K562 (cell line): ENCODE measurements at regions not wholly inside any gene's neighbourhood (a gene's known extent, or its start where the extent isn't known, plus 50 kb on each side); places are given as distances from the start of the nearest gene placed in this dataset.

Experiments used
- CREB1 ChIP-seq, 2 experiments: sonication (generic) in 1 of 2; formaldehyde crosslinking in 1 of 2; IDR thresholded peaks; 2 replicates each; pipeline versions ENCODE4 v1.6.1 to v1.8.0; 2012 to 2022; ENCODE audit warnings: inconsistent platforms in 1 of 2, mild to moderate bottlenecking in 1 of 2, missing genetic modification reagents in 1 of 2, moderate library complexity in 1 of 2
- MXI1 ChIP-seq: IDR thresholded peaks from 2 replicates; pipeline ENCODE4 v1.6.1; 2011; ENCODE audit warnings: low read depth, mild to moderate bottlenecking, improper control_type of control experiment, low read length
- NRF1 ChIP-seq, 2 experiments: fragments of 450-650 bp; IDR thresholded peaks in 1 of 2; conservative IDR thresholded peaks in 1 of 2; 2 replicates each; pipeline ENCODE4 v1.6.1; 2014; ENCODE audit warnings: mild to moderate bottlenecking in 2 of 2
- RAD21 ChIP-seq, 2 experiments: fragments of 250-450 bp in 1 of 2; fragments of 450-650 bp in 1 of 2; sonication (Bioruptor Pico) in 1 of 2; formaldehyde crosslinking in 1 of 2; IDR thresholded peaks in 1 of 2; conservative IDR thresholded peaks in 1 of 2; 2 replicates each; pipeline versions ENCODE4 v1.4.0 to v1.8.0; 2020 to 2022; ENCODE audit warnings: mild to moderate bottlenecking in 2 of 2, moderate library complexity in 1 of 2
- RBM15 ChIP-seq: fragments of 200-400 bp; formaldehyde crosslinking; IDR thresholded peaks from 2 replicates; pipeline ENCODE4 v1.6.1; 2018; ENCODE audit warnings: mild to moderate bottlenecking, low read length, moderate library complexity; ENCODE audit not compliant: insufficient read depth
- TF ChIP-seq, protein P1 (sequence below), 3 experiments: IDR thresholded peaks in 2 of 3; conservative IDR thresholded peaks in 1 of 3; 2 replicates each; pipeline ENCODE4 v1.5.1; 2011 to 2012; ENCODE audit warnings: low read length in 3 of 3, mild to moderate bottlenecking in 3 of 3, control low read depth in 2 of 3, improper control_type of control experiment in 1 of 3, inconsistent platforms in 1 of 3, low read depth in 1 of 3, mixed read lengths in 1 of 3, moderate library complexity in 1 of 3; ENCODE audit not compliant: insufficient read depth in 2 of 3
- TF ChIP-seq, protein P2 (sequence below): fragments of 250-450 bp; sonication (Bioruptor Pico); IDR thresholded peaks from 2 replicates; pipeline ENCODE4 v1.8.0; 2021; ENCODE audit warnings: moderate library complexity, mild to moderate bottlenecking, inconsistent platforms

DNA sequence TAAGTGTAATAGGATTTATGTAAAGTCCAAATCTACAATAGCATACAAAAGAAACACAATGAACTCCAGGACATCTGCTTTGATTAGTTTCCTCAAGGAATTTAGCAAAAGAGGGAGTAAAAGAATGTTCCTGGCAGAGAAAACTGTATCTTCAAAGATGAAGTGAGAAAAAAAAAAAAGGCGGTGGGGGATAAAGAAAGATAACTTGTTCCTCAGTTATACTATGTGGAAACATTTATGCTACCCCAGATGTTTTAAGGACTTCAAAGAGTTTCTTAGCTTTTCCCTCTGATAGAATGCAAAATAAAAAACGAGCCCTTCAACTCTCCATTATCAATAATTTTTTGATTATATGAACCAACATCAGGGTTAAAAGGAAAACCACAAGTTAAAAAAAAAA is 908.9 kb upstream of the ADGRL2 start:
- TF ChIP-seq, protein P1, sequence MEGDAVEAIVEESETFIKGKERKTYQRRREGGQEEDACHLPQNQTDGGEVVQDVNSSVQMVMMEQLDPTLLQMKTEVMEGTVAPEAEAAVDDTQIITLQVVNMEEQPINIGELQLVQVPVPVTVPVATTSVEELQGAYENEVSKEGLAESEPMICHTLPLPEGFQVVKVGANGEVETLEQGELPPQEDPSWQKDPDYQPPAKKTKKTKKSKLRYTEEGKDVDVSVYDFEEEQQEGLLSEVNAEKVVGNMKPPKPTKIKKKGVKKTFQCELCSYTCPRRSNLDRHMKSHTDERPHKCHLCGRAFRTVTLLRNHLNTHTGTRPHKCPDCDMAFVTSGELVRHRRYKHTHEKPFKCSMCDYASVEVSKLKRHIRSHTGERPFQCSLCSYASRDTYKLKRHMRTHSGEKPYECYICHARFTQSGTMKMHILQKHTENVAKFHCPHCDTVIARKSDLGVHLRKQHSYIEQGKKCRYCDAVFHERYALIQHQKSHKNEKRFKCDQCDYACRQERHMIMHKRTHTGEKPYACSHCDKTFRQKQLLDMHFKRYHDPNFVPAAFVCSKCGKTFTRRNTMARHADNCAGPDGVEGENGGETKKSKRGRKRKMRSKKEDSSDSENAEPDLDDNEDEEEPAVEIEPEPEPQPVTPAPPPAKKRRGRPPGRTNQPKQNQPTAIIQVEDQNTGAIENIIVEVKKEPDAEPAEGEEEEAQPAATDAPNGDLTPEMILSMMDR (IDR thresholded peaks at IDR 0.05 in 2 of 3, conservative IDR thresholded peaks at IDR 0.05 in 1 of 3; ENCODE audit: insufficient read depth in 2 of 3, low read depth in 1 of 3, low read length in 3 of 3): no peak
- TF ChIP-seq, protein P2, sequence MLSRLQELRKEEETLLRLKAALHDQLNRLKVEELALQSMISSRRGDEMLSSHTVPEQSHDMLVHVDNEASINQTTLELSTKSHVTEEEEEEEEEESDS: no peak
- TF ChIP-seq CREB1 (IDR thresholded peaks at IDR 0.05) (no peak), CREB1 (CRISPR knock-in tag; IDR thresholded peaks at IDR 0.05) (no peak), RBM15 (no peak), NRF1 (conservative IDR thresholded peaks at IDR 0.05 in 1 of 2, IDR thresholded peaks at IDR 0.05 in 1 of 2) (no peak), RAD21 (CRISPR knock-in tag; conservative IDR thresholded peaks at IDR 0.05 in 1 of 2, IDR thresholded peaks at IDR 0.05 in 1 of 2) (no peak), MXI1 (no peak)
